GM21528 (cell line): ENCODE measurements at regions not wholly inside any gene's neighbourhood (a gene's known extent, or its start where the extent isn't known, plus 50 kb on each side); places are given as distances from the start of the nearest gene placed in this dataset.

Experiments
- ATAC-seq: cut with Tn5 transposase; IDR thresholded peaks from one replicate; pipeline ENCODE4 v1.9.1; 2021; ENCODE audit warnings: mild to moderate bottlenecking, moderate library complexity; ENCODE audit not compliant: unreplicated experiment, low FRiP score

- no peak for ATAC-seq
Measured at GRCh38 chr20:52823303-52823702, 148.9 kb upstream of the TSHZ2 start.

GRCh38 chr20:52820641-52821292 is 151.4 kb upstream of the TSHZ2 start:
- no peak for ATAC-seq

DNA sequence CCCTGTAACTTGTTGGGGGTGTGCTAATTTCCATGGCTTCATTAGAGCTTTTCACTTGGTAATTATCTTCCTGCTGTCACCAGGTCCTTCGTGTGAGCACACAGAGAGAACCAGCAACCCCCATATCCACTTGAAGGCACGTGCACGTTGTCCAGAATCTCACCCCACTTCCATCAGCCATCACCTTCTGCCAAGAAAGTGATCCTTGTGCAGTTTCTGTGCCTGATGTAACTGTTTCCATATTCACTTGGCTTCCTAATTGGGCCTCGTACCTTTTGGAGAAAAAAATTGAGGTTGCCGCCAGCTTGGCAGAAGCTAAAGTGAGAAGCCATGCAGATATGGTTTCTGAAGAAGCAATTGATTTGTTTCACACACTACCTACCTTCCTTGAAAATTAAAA is 153.7 kb upstream of the TSHZ2 start:
- ATAC-seq, result no peak

DNA sequence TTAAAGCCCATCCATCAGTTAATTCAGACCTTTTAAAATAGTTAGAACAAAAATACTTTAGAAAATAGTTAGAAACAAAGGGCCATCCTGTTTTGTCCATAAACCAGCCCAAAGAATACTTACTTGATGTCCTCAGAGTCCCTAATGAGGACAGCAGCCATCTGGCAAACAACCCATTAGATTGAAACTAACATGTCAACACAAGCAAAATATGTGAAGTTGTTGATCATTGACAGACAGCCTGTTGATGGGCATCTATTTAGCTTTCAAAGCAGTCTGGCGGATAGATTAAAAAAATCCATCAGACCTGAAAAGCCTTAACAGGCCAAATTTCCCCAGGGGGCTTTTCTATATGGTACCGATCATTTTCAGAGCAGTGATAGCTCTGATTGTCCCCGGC is 154.2 kb upstream of the TSHZ2 start:
- ATAC-seq, result no peak

- no peak for ATAC-seq
Measured at GRCh38 chr20:52817511-52817910, 154.6 kb upstream of the TSHZ2 start.

GRCh38 chr20:52814371-52814770 is 157.8 kb upstream of the TSHZ2 start:
- ATAC-seq, result no peak

DNA sequence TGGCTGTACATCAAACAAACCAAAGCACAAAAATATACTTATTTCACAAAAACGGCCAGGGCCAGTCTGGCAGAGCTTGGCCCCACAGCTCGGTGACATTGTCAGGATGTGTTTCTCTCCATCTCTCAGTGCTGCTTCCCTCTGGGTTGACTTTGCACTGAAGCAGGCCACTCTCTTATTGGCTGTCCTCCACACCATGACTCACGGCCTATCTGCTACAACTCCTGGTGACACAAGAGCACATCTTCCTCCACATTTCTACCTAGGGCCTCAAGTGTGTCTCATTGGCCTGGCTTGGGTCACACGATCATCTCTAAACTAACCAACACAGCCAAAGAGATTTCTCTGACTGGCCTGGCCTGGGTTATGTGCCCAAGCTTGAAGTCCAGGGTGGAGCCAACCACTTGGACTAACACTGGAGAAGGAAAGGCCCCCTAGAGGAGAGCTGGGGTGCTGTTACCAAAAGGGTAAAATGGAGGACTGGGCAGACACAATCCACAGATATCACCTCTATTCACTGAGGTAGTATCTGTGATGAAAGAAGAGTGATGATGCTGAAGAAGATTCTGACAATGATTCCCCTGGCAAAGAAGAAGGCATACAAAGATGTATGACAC is 159.8 kb upstream of the TSHZ2 start:
- ATAC-seq, result no peak

DNA sequence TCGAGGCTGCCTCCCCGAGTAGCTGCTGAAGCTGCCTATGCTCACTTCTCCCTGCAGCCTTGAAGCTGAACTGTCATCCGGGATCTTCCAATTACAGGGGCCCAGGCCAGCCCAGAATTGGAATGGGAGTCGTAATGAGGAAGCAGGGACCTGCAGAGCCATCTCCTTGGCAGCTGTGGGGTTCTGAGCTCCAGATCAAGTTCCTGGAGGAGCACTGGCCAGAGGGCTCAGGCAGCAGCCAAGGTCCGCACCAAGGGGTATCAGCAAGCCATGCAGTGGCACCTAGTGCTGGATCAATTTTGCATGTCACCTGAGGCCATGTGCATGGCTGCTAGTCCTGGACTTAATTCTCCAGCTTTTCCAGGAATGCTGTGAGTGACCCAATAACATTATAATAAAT is 163.2 kb upstream of the TSHZ2 start:
- ATAC-seq, result no peak

- ATAC-seq, result no peak
Measured at GRCh38 chr20:52806918-52807317, 165.2 kb upstream of the TSHZ2 start.

GRCh38 chr20:52805843-52806242 is 166.3 kb upstream of the TSHZ2 start:
- ATAC-seq, result no peak

DNA sequence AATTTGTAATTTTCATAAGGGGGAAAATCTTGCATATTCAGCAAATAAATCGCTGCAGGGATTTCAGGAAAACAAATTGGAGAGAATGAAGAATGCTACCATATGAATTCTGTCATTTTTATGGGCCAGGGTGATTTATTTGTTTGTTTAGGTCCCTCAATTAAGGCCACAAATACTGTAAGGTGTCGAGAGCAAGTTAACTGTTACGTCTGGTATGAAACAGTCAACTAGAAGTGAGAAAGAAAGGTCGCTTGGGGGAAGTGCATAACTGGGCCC is 166.9 kb upstream of the TSHZ2 start:
- ATAC-seq, result no peak

- no peak for ATAC-seq
Measured at GRCh38 chr20:52804497-52805295, 167.5 kb upstream of the TSHZ2 start.

DNA sequence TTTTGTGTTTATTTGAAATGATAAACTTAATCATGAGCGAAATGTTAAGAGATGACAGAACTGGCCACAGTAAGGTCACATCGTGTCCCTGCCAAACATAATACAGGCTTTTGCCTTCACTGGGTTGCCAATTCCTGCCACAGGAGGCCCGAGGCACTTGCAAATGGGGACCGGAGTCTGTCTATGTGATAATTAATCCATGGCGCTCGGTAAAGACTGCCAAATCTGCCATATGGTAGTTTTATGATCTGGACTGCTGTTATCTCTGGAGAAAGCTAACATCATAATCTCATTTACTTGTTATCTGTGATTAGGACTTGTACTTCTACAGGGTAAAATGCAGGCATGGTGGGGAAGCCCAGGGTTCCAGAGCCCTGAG is 170.5 kb upstream of the TSHZ2 start:
- no peak for ATAC-seq

GRCh38 chr20:52800734-52801627 is 171.2 kb upstream of the TSHZ2 start:
- no peak for ATAC-seq

GRCh38 chr20:52799130-52799529 is 173.0 kb upstream of the TSHZ2 start:
- no peak for ATAC-seq

DNA sequence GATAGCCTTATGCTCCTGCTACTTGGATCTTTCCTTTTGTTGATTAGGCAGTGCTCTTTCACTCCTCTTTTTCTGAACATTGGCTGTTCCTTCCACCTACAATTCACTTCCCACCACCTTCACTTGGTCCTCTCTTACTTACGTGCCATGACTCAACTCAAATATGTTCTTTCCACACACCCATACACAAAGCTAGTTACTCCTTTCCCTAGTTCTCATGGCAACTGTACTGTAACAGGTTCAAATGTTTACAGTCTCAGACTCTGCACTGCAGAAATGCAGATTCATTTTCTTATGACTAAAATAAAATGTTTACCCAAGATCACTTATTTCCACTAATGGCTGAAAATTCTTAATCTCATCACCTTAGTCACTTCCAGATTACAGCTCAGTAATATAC is 174.0 kb upstream of the TSHZ2 start:
- ATAC-seq, result no peak

GRCh38 chr20:52794853-52795252 is 177.3 kb upstream of the TSHZ2 start:
- no peak for ATAC-seq

DNA sequence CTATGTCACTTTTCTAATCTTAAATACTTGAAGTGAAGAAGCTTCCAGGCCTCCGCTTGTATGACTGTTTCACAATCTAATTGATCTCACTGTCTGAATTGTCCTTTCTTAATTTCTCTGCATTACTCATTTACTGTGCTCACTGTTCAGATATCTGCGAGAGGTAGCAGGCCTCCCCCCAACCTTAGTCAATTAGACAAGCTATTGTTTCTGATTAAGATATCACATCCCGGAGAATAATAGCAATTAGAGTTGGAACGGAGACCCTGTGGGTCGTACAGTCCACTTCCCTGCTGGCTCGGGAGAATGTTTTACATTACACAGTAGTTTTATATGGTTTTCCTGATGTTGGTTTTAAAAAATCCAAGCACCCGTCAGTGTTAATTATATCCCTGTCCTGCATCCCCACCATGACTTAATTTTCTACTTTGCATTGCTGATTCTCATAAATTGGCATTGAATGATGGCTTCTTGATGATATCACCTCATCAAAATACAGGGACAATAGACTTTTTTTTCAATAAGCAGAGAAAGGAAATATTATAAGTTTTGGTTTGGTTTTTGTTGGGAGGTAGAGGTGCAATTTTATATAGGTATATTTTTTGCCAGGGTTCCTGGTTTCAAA is 178.7 kb upstream of the TSHZ2 start:
- ATAC-seq, result no peak

- no peak for ATAC-seq
Measured at GRCh38 chr20:52791091-52791490, 181.1 kb upstream of the TSHZ2 start.

DNA sequence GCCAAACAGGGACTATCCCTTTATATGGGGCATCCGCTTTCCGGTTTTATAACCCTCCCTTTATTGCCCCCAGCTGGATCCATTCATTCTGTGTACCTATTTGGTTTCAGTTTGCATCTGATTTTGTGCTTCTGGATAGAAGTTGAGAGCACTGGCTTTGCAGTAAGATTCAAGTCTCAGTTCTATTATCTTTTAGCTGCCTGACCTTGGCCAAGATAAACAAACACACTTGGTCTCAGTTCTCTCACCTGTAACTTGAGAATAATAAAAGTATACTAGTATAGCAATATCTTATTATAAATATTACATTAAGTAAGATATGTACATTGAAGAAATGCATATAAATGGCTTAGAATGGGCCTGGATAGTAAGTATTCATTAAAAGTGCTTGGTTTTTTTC is 182.4 kb upstream of the TSHZ2 start:
- no peak for ATAC-seq

GRCh38 chr20:52787962-52788361 is 184.2 kb upstream of the TSHZ2 start:
- ATAC-seq, result no peak
